HG02884 (cell line): ENCODE measurements at regions not wholly inside any gene's neighbourhood (a gene's known extent, or its start where the extent isn't known, plus 50 kb on each side); places are given as distances from the start of the nearest gene placed in this dataset.
"Not testable (repeated sequence)": the region's sequence is repeated elsewhere in the genome, so short reads cannot be mapped to it uniquely, and the experiment has no call there.

Experiments
- ATAC-seq: cut with Tn5 transposase; IDR thresholded peaks from one replicate; pipeline ENCODE4 v1.9.1; 2021; ENCODE audit warnings: mild to moderate bottlenecking, moderate library complexity; ENCODE audit not compliant: unreplicated experiment

DNA sequence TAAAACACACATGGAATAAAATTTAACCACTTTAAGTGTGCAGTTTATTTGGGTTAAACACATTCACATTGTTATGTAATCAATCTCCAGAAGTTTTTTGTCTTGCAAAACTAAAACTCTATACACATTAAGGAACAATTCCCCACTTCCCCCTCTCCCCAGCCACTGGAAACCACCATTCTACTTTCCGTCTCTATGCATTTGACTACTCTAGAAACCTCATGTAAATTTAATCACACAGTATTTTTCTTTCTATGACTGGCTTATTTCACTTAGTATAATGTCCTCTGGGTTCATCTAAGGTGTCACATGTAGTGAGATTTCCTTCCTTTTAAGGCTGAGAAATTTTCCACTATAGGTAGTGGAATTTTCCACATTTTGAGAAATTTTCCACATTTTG, 568.7 kb upstream of the UBE2E2 start:
- ATAC-seq, result peak; percentile 68

DNA sequence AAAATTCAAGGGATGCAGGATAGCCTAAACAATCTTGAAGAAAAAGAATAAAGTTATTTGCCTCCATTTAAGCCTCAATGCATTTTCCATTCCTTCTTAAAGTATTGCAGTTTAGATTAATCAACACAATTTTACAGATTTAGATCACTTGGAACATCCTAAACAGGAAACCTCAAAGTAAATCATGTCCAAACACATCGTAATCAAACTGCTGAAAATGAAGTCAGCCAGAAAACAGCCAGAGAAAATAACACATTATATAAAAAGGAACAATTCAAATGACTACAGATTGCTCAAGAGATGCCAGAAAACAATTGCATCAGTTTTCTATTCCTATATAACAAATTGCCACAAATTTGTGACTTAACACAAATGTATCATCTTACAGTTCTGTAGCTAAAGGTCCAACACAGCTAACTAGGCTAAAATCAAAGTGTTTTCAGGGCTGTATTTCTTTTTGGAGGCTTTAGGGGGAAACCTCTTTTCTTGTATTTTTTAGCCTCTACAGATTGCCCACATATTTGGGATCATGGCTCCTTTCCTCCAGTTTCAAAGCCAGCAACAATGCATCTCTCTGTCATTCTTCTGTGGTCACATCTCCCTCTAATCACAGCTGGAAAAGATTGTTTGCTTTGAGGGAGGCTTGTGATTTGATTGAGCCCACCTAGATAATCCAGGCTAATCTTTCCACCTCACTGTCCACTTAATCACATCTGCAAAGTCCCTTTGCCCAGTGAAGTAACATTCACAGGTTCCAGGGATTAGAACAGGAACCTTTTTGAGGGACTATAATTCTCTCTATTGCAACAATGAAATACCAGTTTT, 543.3 kb upstream of the UBE2E2 start:
- no peak for ATAC-seq

DNA sequence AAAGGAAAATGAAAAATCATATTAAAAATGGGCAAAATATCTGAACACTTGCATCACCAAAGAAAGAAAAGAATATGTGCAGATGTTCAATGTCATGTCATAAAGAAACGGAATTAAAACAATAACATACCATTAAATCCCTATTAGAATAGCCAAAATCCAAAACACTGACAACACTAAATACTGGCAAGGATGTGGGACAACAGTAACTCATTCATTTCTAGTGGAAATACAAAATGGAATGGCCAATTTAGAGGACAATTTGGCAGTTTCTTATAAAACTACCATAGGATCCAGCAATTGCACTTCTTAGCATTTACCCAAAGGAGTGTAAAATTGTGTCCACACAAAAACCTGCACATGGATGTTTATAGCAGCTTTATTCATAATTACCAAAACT, 542.5 kb upstream of the UBE2E2 start:
- ATAC-seq, result no peak

DNA sequence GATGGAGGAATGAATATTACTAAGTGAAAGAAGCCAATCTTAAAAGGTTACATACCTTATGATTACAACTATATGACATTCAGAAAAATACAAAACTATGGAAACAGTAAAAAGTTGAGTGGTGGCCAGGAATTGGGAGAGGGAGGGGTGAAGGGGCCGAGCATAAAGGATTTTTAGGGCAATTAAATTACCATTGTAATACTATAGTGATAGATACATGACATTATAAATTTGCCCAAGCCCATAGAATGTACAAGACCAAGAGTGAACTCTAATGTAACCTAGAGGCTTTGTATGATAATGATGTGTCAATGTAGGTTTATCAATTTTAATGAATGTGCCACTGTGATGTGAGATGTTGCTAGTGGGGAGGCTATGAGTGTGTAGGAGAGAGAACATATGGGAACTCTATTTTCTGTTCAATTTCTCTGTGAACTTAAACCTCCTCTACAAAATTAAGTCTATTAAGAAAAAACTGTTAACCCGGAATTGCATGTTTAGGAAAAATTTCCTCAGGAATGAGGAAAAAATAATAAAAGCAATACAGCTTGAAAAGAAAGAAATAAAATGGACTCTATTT, 541.9 kb upstream of the UBE2E2 start:
- no peak for ATAC-seq

DNA sequence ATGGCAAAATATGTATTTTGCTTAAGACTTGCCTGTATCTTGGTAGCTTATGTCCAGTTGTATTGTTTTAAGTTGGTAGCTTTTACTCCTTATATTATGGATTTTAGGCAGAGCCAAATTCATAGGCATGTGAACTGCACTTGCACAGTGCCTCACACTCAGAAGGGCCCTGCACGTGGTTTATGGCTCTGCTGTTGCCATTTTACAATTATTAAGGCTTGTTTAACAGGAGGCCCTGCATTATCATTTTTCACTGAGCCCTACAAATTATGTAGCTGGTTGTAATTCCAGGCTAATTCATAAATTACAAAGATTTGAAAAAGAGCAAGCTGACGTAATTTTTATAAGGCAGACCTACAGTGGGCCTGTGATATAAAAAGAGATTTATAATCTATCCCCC, 537.6 kb upstream of the UBE2E2 start:
- no peak for ATAC-seq

DNA sequence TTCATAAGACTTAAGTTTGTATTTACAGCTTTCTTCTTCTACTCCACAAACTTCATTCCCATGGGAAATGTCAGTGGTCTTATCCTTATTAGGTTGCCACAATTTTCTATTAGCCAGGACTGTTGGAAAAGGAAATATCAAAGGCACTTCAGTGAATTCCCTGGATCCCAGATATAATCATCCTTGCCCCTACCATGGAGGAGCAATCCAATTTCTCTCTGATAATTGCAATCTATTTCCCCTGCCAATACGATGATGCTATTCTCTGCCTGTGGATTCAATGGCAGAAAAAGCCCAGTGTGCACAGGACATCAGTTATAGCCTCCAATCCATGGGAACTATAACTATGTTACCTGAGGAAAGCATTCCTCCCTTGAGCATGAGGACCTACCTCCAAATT, 536.4 kb upstream of the UBE2E2 start:
- no peak for ATAC-seq

DNA sequence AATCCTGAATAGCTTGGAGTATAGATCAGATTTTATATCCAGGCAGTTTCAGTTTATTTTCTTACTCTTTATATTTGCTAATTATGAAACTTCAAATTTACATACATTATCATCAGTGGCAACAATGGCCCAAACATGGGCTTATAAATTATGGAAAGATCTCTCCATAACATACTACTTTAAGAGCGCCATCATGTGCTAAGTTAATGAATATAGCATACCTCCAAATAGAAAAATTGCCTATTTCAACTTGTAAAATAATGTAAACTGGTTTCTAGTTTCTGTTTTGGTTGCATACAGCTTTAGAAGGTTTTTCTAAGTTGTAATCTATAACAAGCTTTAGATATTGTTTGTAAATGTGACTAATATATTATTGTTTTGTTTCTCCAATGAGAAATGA, 531.3 kb upstream of the UBE2E2 start:
- no peak for ATAC-seq

DNA sequence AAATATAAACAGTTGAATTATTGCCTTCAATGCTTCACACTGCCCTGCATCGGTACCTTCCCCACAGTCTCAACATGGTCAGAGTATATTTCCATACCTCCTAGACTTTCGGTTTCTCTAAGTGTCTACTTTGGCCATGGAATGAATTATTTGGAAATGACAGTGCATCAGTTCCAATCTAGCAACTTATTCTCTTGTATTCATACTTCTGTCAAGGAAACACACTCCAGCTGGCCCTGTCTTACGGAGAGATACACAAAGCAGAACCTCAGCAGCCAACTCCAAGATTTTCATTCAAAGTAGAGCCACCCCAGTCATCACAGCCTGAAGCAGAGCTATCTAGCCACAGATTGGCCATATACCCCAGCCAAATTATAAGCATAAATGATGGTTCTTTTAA, 518.4 kb upstream of the UBE2E2 start:
- no peak for ATAC-seq

DNA sequence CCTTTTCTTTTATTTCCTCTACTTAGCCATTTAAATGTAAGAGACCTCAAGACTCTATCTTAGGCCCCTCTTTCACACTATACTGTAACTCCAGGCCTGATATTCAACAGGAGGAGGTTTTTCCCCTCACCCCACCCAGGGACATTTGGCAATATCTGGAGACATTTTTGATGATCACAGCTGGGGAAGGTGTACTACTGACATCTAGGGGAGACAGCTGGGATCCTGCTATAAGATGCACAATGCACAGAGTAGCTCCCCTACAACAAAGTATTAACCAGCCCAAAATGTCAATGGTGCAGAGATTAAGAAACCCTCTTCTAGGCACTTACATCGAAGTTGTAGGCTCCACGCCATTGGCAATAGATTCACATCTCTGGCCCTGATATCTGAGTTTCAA, 517.5 kb upstream of the UBE2E2 start:
- no peak for ATAC-seq

DNA sequence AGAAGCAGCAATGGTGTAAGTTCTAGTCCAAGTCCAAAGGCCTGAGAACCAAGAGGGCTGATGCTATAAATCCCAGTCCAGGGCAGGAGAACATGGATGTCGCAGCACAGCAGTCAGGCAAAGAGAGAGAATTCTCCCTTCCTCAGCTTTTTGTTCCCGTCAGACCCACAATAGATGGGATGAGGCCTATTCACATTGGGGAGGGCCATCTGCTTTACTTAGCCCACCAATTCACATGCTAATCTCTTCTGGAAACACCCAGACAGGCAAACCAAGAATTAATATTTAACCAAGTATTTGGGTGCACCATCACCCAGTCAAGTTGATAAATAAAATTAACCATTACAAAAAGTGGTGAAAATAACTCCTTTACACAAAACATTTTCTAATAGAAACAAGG, 511.7 kb upstream of the UBE2E2 start:
- ATAC-seq, result no peak

DNA sequence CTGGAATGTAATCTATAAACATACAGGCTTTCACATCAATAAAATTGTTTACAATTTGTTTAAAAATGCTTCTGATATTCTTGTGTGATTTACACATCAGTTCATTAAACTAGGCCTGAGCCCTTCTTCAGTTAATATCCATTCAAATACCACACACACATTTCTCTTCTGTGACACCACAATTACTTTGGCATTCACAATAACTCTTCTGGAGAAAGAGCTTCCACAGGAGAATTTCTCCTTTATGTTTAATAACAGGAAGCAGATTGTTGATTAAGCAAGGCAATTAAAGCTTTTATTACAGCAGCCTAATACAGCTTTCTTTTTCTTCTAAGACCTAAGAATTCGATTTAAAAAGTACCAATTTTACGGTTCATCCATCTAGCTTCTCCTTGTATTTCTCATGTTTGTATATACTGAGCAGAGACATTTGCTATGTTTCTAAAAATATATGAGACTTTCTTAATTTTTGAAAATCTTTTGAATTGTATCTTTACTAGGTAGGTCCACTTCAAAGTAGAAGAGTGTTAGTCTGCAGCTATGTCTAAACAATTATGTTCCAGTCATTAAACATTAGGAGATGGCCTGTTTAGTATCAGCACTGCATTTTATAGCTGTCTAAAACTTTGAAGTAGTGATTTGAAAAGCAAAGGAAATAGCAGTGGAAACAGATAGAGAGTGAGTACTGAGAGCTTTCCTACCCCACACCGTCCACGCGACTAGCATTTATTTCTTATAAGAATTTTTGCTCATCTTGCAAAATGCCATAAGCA, 511.1 kb upstream of the UBE2E2 start:
- no peak for ATAC-seq

DNA sequence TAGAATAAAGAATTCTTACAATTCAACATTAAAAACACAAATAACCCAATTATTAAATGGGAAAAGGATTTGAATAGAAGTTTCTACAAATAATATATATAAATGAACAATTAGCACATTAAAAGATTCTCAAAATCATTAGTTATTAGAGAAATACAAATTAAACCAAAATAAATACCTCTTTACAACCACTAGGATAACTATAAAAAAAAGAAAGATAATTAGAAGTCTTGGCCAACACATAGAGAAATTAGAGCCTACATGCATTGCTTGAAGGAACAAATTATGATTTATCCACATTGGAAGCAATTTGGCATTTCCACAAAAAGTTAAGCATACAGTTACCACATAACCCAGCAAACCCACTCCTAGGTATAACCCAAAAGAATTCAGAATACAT, 502.3 kb upstream of the UBE2E2 start:
- ATAC-seq, result no peak

DNA sequence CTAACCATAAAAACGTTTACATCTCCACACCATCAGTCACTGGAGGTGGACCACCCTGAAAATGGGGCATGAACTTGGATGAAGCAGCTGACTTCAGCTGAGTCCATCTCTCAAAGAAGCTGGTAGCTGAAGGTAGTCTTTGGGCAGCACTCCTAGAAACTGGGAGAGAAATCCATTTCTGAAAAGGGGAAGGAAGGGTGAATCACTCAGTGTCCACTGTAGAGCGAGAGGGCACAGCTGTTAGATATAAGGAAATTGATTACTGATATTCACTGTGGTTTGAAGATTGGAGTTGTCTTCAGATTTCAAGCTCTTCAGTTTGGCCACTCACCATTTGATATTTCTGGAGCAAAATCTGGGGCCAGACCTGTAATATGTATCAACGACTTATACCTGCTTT, 499.0 kb upstream of the UBE2E2 start:
- ATAC-seq, result no peak

DNA sequence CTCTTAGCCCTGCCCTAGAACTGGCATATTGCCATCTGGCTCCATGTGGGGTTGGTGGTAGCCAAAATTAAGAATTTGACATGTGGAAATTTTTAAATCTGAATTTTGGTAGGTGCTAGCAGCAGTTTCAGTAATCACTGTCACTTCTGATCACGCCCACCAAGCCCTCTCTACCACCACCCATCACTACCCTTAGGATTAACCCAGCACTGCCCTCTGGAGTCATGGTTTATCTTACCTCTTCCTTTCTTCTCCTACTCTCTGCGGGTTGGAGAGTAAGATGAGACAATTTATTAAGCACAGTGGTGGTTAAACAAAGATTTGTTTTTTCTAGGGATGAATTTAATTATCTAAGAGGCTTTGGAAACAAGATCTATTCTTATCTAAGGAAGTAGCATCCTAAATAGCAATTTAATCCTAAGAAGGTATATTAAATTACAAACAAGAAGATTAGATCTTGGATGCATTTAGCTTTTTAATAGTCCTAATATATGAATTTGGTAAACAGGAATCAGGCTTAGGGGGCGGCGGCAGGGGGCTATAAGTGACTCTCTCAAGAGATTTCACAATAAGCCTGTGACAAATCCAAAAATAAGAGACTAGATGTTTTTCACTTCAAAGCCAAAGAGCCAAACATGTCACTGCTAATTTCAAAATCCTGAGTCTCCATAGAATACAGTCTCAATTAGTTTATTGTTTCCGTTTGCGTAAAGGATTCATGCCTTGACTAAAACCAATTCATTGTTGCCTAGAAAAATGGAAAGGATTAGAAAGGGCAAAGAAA, 498.4 kb upstream of the UBE2E2 start:
- no peak for ATAC-seq

DNA sequence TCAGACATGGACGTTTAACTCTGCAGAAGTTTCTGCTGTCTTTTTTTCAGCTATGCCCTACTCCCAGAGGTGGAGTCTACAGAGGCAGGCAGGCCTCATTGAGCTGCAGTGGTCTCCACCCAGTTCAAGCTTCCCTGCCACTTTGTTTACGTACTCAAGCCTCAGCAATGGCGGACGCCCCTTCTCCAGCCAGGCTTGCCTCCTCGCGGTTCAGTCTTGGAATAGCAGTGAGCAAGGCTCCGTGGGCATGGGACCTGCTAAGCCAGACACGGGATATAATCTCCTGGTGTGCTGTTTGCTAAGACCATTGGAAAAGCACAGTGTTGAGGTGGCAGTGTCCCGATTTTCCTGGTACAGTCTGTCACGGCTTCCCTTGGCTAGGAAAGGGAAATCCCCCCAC, 496.2 kb upstream of the UBE2E2 start:
- not testable (repeated sequence) for ATAC-seq

DNA sequence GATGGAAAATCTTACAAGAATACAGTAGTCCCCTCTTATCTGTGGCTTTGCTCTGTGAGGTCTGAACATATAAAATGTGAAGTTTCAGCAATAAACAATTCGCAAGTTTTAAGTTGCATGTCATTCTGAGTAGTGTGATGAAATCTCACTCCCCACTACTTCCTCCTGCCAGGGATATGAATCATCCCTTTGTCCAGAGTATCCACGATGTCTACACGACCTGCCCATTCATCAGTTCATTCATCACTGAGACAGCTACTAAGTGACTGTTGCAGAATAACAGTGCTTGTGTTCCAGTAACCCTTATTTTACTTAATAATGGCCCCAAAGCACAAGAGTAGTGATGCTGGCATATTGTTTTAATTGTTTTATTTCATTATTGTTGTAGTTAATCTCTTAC, 489.2 kb upstream of the UBE2E2 start:
- no peak for ATAC-seq

DNA sequence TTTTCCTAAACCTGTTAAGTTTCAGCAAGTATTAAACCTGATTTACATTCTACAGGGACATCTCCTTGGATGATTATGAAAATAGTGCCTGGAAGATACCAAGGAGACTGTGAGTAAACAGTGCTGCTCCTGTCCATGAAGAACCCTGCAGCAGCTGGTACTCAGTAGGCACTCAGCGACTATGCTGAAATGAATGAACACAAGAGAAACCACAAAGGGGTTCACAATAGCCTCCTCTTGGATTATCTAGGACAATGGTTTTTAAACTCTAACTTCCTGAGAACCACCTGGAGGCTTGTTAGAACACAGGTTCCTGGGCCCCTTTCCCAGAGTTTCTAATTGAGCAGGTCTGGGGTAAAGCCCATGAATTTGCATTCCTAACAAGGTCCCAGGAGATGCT, 488.4 kb upstream of the UBE2E2 start:
- no peak for ATAC-seq

DNA sequence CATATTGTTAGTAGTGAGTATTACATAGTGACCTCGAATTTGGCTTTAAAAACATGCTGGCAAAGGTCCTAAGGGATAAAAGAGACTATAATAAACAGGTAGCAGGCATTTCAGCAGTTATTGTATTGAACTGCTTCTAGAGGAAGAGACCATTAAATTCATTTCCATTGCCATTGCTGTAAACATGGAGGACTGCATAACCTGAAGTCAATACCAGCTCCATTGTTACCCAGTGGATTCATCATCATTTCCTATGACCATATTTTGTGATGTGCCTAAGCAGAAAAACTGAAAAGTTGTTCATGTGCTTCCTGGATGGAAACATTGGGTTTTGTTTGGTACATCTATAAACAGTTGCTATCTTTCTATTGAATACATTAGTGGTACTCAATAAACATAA, 482.5 kb upstream of the UBE2E2 start:
- ATAC-seq, result no peak

DNA sequence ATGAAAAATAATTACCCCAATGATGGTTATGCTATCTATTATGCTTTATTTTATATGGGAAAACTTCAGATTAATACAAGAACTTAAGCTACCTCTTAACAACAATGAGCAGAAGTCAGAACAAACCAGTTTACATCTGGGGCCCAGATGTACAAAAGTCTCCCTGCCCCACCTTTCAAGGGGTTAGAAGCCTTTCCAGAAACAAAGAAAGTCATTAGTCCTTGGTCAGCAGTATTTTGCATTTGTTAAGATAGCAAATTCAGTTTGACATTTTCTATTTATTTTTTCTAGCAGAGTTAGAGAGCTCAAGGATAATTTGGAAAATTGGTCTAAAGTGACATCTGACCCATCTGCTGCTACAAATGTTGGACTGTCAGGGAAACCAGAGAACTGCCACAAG, 478.7 kb upstream of the UBE2E2 start:
- no peak for ATAC-seq

DNA sequence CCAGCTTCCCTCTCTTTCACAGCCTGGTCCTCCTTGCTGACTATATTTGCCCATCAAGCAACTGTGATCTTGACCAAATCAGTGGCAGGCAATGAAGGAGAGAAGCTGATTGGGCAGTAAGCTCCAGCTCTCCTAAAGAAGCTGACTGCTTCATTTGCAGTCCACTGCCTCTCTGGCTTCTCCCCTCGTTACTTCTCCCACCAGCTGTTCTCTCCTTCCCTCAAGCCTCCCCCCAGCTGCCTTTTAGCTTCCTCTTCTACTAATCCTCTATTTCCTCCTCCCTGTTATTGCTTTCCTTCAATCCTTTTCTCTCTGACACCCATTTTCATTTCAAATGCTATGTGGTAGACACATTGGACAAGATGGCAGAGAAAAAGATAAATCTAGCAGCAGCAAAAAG, 474.7 kb upstream of the UBE2E2 start:
- no peak for ATAC-seq

DNA sequence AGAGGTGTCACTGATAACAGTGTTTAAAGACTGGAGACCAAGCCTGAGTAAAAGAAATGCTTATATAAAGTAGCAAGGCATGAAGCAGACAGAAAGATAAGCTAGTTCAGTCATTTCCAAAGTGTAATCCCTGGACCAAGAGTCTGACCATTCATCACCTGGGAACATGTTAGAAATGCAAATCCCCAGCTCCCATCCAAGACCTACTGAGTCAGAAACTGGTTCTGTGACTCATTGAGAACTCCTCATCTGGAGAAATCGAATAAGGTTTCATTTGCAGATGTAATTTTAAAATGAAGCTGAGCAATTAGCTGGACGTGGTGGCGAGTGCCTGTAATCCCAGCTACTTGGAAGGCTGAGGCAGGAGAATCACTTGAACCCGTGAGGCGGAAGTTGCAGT, 473.9 kb upstream of the UBE2E2 start:
- no peak for ATAC-seq
